GM23338 (cell line): ENCODE measurements at regions not wholly inside any gene's neighbourhood (a gene's known extent, or its start where the extent isn't known, plus 50 kb on each side); places are given as distances from the start of the nearest gene placed in this dataset.

Source experiments
- ATAC-seq: fragments of 200-7000 bp; cut with Tn5 transposase; 3 replicates; pipeline ENCODE4 v1.9.1; 2020
- DNase-seq: peaks from one replicate; pipeline ENCODE4 v3.0.0-alpha.2; 2015; ENCODE audit warnings: low spot score
- H2AFZ ChIP-seq: fragments of 200-600 bp; sonication (generic); 2 replicates; pipeline ENCODE4 v1.8.0; 2016; ENCODE audit warnings: antibody characterized with exemption, mild to moderate bottlenecking, moderate library complexity
- H3F3A ChIP-seq: fragments of 200-600 bp; sonication (generic); replicated peaks from 2 replicates; pipeline ENCODE4 v1.8.0; 2017; ENCODE audit warnings: antibody characterized with exemption, mixed run types, low read depth
- H3K27ac ChIP-seq: fragments of 200-600 bp; sonication (generic); 2 replicates; pipeline ENCODE4 v1.6.1; 2016; ENCODE audit warnings: low read depth
- H3K27me3 ChIP-seq: fragments of 200-600 bp; sonication (generic); 2 replicates; pipeline ENCODE4 v1.8.0; 2016; ENCODE audit warnings: mild to moderate bottlenecking, mixed run types, moderate library complexity; ENCODE audit not compliant: insufficient read depth
- H3K36me3 ChIP-seq: fragments of 200-600 bp; sonication (generic); 2 replicates; pipeline ENCODE4 v1.8.0; 2016; ENCODE audit warnings: mild to moderate bottlenecking; ENCODE audit not compliant: insufficient read depth
- H3K4me1 ChIP-seq: fragments of 200-600 bp; sonication (generic); 2 replicates; pipeline ENCODE4 v1.8.0; 2016; ENCODE audit warnings: mild to moderate bottlenecking, moderate library complexity; ENCODE audit not compliant: insufficient read depth
- H3K4me2 ChIP-seq: fragments of 200-600 bp; sonication (generic); 2 replicates; pipeline ENCODE4 v1.7.1; 2017; ENCODE audit warnings: mixed run types
- H3K4me3 ChIP-seq: fragments of 200-600 bp; sonication (generic); 2 replicates; pipeline ENCODE4 v1.6.1; 2016; ENCODE audit warnings: mixed run types
- H3K79me2 ChIP-seq: fragments of 200-600 bp; sonication (generic); replicated peaks from 2 replicates; pipeline ENCODE4 v1.8.0; 2017; ENCODE audit warnings: mild to moderate bottlenecking; ENCODE audit not compliant: insufficient read depth
- H3K9me2 ChIP-seq: fragments of 200-600 bp; sonication (generic); 2 replicates; pipeline ENCODE4 v1.8.0; 2017; ENCODE audit not compliant: insufficient read depth
- H4K20me1 ChIP-seq: fragments of 200-600 bp; sonication (generic); replicated peaks from 2 replicates; pipeline ENCODE4 v1.8.0; 2017; ENCODE audit warnings: mild to moderate bottlenecking; ENCODE audit not compliant: insufficient read depth
- H3K27ac Mint-ChIP-seq: 2 replicates; pipeline ENCODE4 v1.8.0; 2020; ENCODE audit warnings: inconsistent platforms, mild to moderate bottlenecking, moderate library complexity, mixed read lengths
- H3K27me3 Mint-ChIP-seq: 3 replicates; pipeline ENCODE4 v1.8.0; 2022; ENCODE audit warnings: low read depth, mild to moderate bottlenecking, moderate library complexity, mixed read lengths, inconsistent platforms; ENCODE audit not compliant: insufficient read depth, poor library complexity
- H3K36me3 Mint-ChIP-seq: 3 replicates; pipeline ENCODE4 v1.8.0; 2021; ENCODE audit warnings: low read depth, mild to moderate bottlenecking, inconsistent platforms, moderate library complexity, mixed read lengths
- H3K4me1 Mint-ChIP-seq: 3 replicates; pipeline ENCODE4 v1.8.0; 2020; ENCODE audit warnings: mild to moderate bottlenecking, inconsistent platforms, mixed read lengths
- H3K4me3 Mint-ChIP-seq: 3 replicates; pipeline ENCODE4 v1.8.0; 2021; ENCODE audit warnings: moderate library complexity, mild to moderate bottlenecking, inconsistent platforms, mixed read lengths
- H3K9me3 Mint-ChIP-seq: 3 replicates; pipeline ENCODE4 v1.8.0; 2020; ENCODE audit warnings: moderate library complexity, mild to moderate bottlenecking, inconsistent platforms, mixed read lengths
- EZH2 ChIP-seq: fragments of 200-600 bp; sonication (generic); IDR thresholded peaks from one replicate; pipeline ENCODE4 v1.8.0; 2017; ENCODE audit warnings: antibody characterized with exemption, mild to moderate bottlenecking, low read depth; ENCODE audit not compliant: unreplicated experiment
- JUNB ChIP-seq: IDR thresholded peaks from one replicate; pipeline ENCODE4 v1.6.1; 2016; ENCODE audit warnings: antibody characterized with exemption; ENCODE audit not compliant: unreplicated experiment
- NANOG ChIP-seq: IDR thresholded peaks from 2 replicates; pipeline ENCODE4 v1.6.1; 2016; ENCODE audit warnings: antibody characterized with exemption, borderline replicate concordance
- STAT1 ChIP-seq: IDR thresholded peaks from one replicate; pipeline ENCODE4 v1.6.1; 2016; ENCODE audit warnings: antibody characterized with exemption; ENCODE audit not compliant: unreplicated experiment
- ZNF114 ChIP-seq: fragments of 250-450 bp; sonication (Bioruptor Pico); IDR thresholded peaks from 2 replicates; pipeline ENCODE4 v1.5.0; 2020; ENCODE audit warnings: mild to moderate bottlenecking, moderate library complexity
- ZNF331 ChIP-seq: fragments of 250-450 bp; sonication (Bioruptor Pico); IDR thresholded peaks from 2 replicates; pipeline ENCODE4 v1.5.0; 2020; ENCODE audit warnings: low read depth, mild to moderate bottlenecking, moderate library complexity
- TF ChIP-seq, protein P1 (sequence below): IDR thresholded peaks from 2 replicates; pipeline ENCODE4 v1.6.1; 2016; ENCODE audit warnings: antibody characterized with exemption
- TF ChIP-seq, protein P2 (sequence below): IDR thresholded peaks from one replicate; pipeline ENCODE4 v1.6.1; 2018; ENCODE audit warnings: antibody characterized with exemption; ENCODE audit not compliant: unreplicated experiment
- TF ChIP-seq, protein P3 (sequence below), 2 experiments: fragments of 200-600 bp in 1 of 2; sonication (generic) in 1 of 2; conservative IDR thresholded peaks; 2 replicates each; pipeline versions ENCODE4 v1.5.1 to v1.6.1; 2016 to 2017; ENCODE audit warnings: antibody characterized with exemption in 2 of 2, low read depth in 2 of 2, mild to moderate bottlenecking in 2 of 2, moderate library complexity in 1 of 2

DNA sequence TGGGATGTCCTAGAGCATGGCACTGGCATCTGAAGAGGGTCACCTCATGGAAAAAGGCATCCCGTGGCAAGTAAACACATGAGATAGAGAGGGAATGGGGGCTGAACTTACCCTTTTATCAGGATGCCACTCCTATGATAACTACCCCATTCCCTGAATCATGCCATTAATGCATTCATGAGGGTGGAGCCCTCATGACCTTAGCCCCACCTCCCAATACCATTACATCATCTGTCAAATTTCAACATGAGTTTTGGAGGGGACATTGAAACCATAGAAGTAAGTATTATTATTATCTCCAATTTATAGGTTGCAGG lies 65.2 kb downstream of the MTNR1B start:
- no peak for TF ChIP-seq NANOG
- no peak for TF ChIP-seq EZH2
- TF ChIP-seq, protein P1, sequence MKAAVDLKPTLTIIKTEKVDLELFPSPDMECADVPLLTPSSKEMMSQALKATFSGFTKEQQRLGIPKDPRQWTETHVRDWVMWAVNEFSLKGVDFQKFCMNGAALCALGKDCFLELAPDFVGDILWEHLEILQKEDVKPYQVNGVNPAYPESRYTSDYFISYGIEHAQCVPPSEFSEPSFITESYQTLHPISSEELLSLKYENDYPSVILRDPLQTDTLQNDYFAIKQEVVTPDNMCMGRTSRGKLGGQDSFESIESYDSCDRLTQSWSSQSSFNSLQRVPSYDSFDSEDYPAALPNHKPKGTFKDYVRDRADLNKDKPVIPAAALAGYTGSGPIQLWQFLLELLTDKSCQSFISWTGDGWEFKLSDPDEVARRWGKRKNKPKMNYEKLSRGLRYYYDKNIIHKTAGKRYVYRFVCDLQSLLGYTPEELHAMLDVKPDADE = no peak
- Mint-ChIP-seq H3K4me1 (peaks cover 8% of the 10 kb centered on the region), H3K9me3 (no peaks in the 10 kb centered on the region), H3K4me3 (no peak overlapping the region), H3K27me3 (peaks cover 4% of the 10 kb centered on the region), H3K36me3 (no peaks in the 10 kb centered on the region), H3K27ac (no peak overlapping the region)
- Histone ChIP-seq H3K4me2 (no peak overlapping the region), H3K9me2 (peaks cover 4% of the 10 kb centered on the region; the same call in 1 of the 2 replicates), H3K36me3 (no peaks in the 10 kb centered on the region), H3F3A (no peaks in the 10 kb centered on the region), H3K4me3 (no peak overlapping the region), H2AFZ (no peak overlapping the region), H3K79me2 (no peaks in the 10 kb centered on the region), H3K4me1 (no peaks in the 10 kb centered on the region), H3K27me3 (no peaks in the 10 kb centered on the region), H3K27ac (no peak overlapping the region), H4K20me1 (no peaks in the 10 kb centered on the region)
- ATAC-seq = no peak
- no peak for DNase-seq

DNA sequence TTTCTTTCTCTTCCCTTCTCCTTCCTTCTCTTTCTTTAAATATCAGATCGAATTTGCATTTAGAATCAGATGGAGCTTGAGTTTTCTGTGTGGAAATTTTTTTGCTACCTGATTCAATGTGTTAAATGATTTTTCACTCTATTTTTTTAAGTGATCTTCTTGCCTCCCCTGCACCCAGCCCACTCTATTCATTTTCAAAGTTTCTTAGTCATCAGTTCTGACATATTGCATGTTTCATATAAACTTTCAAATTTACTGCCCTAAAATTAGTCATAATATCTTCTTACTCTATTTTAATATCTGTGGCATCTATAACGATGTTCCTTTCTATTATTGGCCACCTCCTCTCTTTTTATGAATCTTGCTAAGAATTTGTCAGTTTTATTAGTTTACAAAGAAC lies 69.1 kb downstream of the MTNR1B start:
- Histone ChIP-seq H3F3A (no peaks in the 10 kb centered on the region), H2AFZ (no peak overlapping the region), H3K4me1 (no peaks in the 10 kb centered on the region), H3K9me2 (no peaks in the 10 kb centered on the region), H3K36me3 (peaks cover 16% of the 10 kb centered on the region), H3K27ac (no peak overlapping the region), H3K4me2 (no peak overlapping the region), H4K20me1 (no peaks in the 10 kb centered on the region), H3K79me2 (no peaks in the 10 kb centered on the region), H3K27me3 (no peaks in the 10 kb centered on the region), H3K4me3 (no peak overlapping the region)
- no peak for TF ChIP-seq EZH2
- TF ChIP-seq ZNF114 (CRISPR knock-in tag) = no peak
- TF ChIP-seq ZNF331 = no peak
- TF ChIP-seq JUNB = no peak
- TF ChIP-seq, protein P2, sequence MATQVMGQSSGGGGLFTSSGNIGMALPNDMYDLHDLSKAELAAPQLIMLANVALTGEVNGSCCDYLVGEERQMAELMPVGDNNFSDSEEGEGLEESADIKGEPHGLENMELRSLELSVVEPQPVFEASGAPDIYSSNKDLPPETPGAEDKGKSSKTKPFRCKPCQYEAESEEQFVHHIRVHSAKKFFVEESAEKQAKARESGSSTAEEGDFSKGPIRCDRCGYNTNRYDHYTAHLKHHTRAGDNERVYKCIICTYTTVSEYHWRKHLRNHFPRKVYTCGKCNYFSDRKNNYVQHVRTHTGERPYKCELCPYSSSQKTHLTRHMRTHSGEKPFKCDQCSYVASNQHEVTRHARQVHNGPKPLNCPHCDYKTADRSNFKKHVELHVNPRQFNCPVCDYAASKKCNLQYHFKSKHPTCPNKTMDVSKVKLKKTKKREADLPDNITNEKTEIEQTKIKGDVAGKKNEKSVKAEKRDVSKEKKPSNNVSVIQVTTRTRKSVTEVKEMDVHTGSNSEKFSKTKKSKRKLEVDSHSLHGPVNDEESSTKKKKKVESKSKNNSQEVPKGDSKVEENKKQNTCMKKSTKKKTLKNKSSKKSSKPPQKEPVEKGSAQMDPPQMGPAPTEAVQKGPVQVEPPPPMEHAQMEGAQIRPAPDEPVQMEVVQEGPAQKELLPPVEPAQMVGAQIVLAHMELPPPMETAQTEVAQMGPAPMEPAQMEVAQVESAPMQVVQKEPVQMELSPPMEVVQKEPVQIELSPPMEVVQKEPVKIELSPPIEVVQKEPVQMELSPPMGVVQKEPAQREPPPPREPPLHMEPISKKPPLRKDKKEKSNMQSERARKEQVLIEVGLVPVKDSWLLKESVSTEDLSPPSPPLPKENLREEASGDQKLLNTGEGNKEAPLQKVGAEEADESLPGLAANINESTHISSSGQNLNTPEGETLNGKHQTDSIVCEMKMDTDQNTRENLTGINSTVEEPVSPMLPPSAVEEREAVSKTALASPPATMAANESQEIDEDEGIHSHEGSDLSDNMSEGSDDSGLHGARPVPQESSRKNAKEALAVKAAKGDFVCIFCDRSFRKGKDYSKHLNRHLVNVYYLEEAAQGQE = no peak
- TF ChIP-seq, protein P3, sequence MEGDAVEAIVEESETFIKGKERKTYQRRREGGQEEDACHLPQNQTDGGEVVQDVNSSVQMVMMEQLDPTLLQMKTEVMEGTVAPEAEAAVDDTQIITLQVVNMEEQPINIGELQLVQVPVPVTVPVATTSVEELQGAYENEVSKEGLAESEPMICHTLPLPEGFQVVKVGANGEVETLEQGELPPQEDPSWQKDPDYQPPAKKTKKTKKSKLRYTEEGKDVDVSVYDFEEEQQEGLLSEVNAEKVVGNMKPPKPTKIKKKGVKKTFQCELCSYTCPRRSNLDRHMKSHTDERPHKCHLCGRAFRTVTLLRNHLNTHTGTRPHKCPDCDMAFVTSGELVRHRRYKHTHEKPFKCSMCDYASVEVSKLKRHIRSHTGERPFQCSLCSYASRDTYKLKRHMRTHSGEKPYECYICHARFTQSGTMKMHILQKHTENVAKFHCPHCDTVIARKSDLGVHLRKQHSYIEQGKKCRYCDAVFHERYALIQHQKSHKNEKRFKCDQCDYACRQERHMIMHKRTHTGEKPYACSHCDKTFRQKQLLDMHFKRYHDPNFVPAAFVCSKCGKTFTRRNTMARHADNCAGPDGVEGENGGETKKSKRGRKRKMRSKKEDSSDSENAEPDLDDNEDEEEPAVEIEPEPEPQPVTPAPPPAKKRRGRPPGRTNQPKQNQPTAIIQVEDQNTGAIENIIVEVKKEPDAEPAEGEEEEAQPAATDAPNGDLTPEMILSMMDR (conservative IDR thresholded peaks at IDR 0.05; ENCODE audit: low read depth in 2 of 2) = no peak
- no peak for TF ChIP-seq STAT1
- TF ChIP-seq NANOG = no peak
- peaks cover 21% of the 10 kb centered on the region for H3K9me3 Mint-ChIP-seq
- ATAC-seq = no peak
- H3K27ac Mint-ChIP-seq = no peak overlapping the region
- H3K27me3 Mint-ChIP-seq = peaks cover 2% of the 10 kb centered on the region
- no peaks in the 10 kb centered on the region for H3K4me1 Mint-ChIP-seq
- H3K36me3 Mint-ChIP-seq = peaks cover 19% of the 10 kb centered on the region
- H3K4me3 Mint-ChIP-seq = no peak overlapping the region
- no peak for DNase-seq
